ENCODE measurements at regions not wholly inside any gene's neighbourhood (a gene's known extent, or its start where the extent isn't known, plus 50 kb on each side); places are given as distances from the start of the nearest gene placed in this dataset.

GRCh38 chr11:121722431-121723245 is 269.9 kb upstream of the SORL1-AS1 start (continued):
- TF ChIP-seq ZBTB39 (CRISPR knock-in tag; IDR thresholded peaks at IDR 0.05), result no peak
- 0 out of 2 replicates have a peak, but pooled peaks have one; percentile 55 for TF ChIP-seq ZNF318 (CRISPR knock-in tag; IDR thresholded peaks at IDR 0.05)
- TF ChIP-seq NFRKB (IDR thresholded peaks at IDR 0.05), result no peak
- peak; percentile 65 for TF ChIP-seq CBX1 (IDR thresholded peaks at IDR 0.05; ENCODE audit: low read depth)
- no peak for TF ChIP-seq ZNF597 (CRISPR knock-in tag; IDR thresholded peaks at IDR 0.05)
- TF ChIP-seq NR2F1 (CRISPR knock-in tag; IDR thresholded peaks at IDR 0.05), result no peak
- TF ChIP-seq TFDP2 (CRISPR knock-in tag; IDR thresholded peaks at IDR 0.05), result peak; percentile 92
- peak; percentile 96 for TF ChIP-seq ZNF430 (CRISPR knock-in tag; IDR thresholded peaks at IDR 0.05)
- no peak for TF ChIP-seq NRL (CRISPR knock-in tag; IDR thresholded peaks at IDR 0.05; ENCODE audit: borderline replicate concordance)
- peak; percentile 76 for TF ChIP-seq SPEN (CRISPR knock-in tag; IDR thresholded peaks at IDR 0.05; ENCODE audit: low read depth)
- no peak for TF ChIP-seq ZNF296 (CRISPR knock-in tag; conservative IDR thresholded peaks at IDR 0.05)
- TF ChIP-seq ZC3H13 (CRISPR knock-in tag; IDR thresholded peaks at IDR 0.05), result 0 out of 2 replicates have a peak, but pooled peaks have one; percentile 55
- 0 out of 2 replicates have a peak, but pooled peaks have one; percentile 36 for TF ChIP-seq KMT2A (CRISPR knock-in tag; IDR thresholded peaks at IDR 0.05)
- peak; percentile 88; the same call in 1 of the 2 replicates for TF ChIP-seq ZNF773 (CRISPR knock-in tag; IDR thresholded peaks at IDR 0.05; ENCODE audit: borderline replicate concordance)
- peak; percentile 59 for TF ChIP-seq MED1 (CRISPR knock-in tag; IDR thresholded peaks at IDR 0.05)

All from HepG2 (cell line).